Adrenal gland (tissue), 9 donors: ENCODE measurements at regions not wholly inside any gene's neighbourhood (a gene's known extent, or its start where the extent isn't known, plus 50 kb on each side); places are given as distances from the start of the nearest gene placed in this dataset.

Experiments
- DNase-seq, 7 donors: peaks; one replicate each; pipeline ENCODE4 v3.0.0-alpha.2; 2019 to 2020
- H3K27ac ChIP-seq, 5 donors: fragments of 200-600 bp; sonication (generic) in 4 of 5; 1 replicate in 3 of 5; 2 replicates in 2 of 5; pipeline versions ENCODE4 v1.5.1 to v1.8.0; 2016 to 2020; ENCODE audit warnings: mild to moderate bottlenecking in 1 of 5
- H3K27me3 ChIP-seq: fragments of 200-600 bp; 2 replicates; pipeline ENCODE4 v1.8.0; 2021
- H3K36me3 ChIP-seq, 2 donors: fragments of 200-600 bp; replicated peaks in 1 of 2; 1 replicate in 1 of 2; 2 replicates in 1 of 2; pipeline versions ENCODE4 v1.5.1 to v1.8.0; 2018 to 2022
- H3K4me1 ChIP-seq, 2 donors: fragments of 200-600 bp; replicated peaks in 1 of 2; 1 replicate in 1 of 2; 2 replicates in 1 of 2; pipeline versions ENCODE4 v1.5.1 to v1.8.0; 2018 to 2021
- H3K4me3 ChIP-seq, 4 donors: fragments of 200-600 bp; sonication (generic) in 3 of 4; one replicate each; pipeline ENCODE4 v1.5.1; 2016 to 2018
- H3K9me3 ChIP-seq, 3 donors: fragments of 200-600 bp; sonication (generic) in 1 of 3; replicated peaks in 1 of 3; 1 replicate in 2 of 3; 2 replicates in 1 of 3; pipeline versions ENCODE4 v1.5.1 to v1.8.0; 2016 to 2021
- POLR2A ChIP-seq, 2 donors: fragments of 450-650 bp; IDR thresholded peaks; one replicate each; pipeline ENCODE4 v1.6.1; 2017; ENCODE audit warnings: antibody characterized with exemption in 2 of 2, mild to moderate bottlenecking in 2 of 2, moderate library complexity in 1 of 2
- WGBS, 4 donors: extraction: QIAGEN DNeasy Blood & Tissue Kit in 2 of 4; methylation state at CpG; one replicate each; pipeline versions ENCODE4 v1.1.5 to v1.1.7; 2013 to 2017; 5-methylcytosine and 5-hydroxymethylcytosine counted together
- intact Hi-C, 2 donors: fragments of 100-400 bp; cut with DNase I; formaldehyde crosslinking; loops; one replicate each; pipeline versions ENCODE4 v1.14.1 to v1.15.0; 2022 to 2023
- TF ChIP-seq, protein P1 (sequence below), 6 experiments: fragments of 450-650 bp in 4 of 6; fragments of 200-600 bp in 2 of 6; sonication (generic) in 1 of 6; IDR thresholded peaks; 1 replicate in 5 of 6; 2 replicates in 1 of 6; pipeline versions ENCODE4 v1.5.1 to v1.8.0; 2016 to 2021; ENCODE audit warnings: antibody characterized with exemption in 6 of 6, mild to moderate bottlenecking in 2 of 6, moderate library complexity in 1 of 6
- donor health status: healthy with polysubstance abuse.
- donor health status: Bipolar disorder and iron deficiency.
- donor health status: DM: yes; HTN: yes; CAD: no.
- donor health status: DM: no; HTN: no; CAD: no.
- donor health status: DM: no; HTN: no; CAD: no.

DNA sequence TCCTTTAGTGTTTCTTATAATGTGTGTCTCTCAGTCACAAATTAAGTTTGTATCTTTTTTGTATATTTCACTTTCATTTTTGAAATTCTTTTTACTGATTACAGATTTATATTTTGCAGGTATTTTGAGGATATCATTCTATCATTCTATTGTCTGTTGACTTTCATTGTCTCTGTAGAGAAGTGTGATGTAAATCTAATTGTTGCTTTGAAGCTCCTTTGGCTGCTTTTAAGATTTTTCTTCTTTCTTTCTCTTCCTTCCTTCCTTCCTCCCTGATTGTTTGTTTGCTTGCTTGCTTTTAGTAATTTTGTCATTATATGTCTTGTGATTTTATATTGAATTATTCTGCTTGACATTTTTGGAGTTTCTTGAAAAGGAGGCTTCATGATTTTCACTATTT lies 75.3 kb upstream of the MAST4 start:
- Histone ChIP-seq H3K4me1 (no peaks in the 10 kb centered on the region), H3K27me3 (no peaks in the 10 kb centered on the region), H3K36me3 (no peaks in the 10 kb centered on the region), H3K4me3 (no peak overlapping the region), H3K9me3 (peaks cover 0 to 10% (median 4%) of the 10 kb centered on the region in 3 donors), H3K27ac (no peak overlapping the region)
- no peak for TF ChIP-seq POLR2A (IDR thresholded peaks at IDR 0.05)
- TF ChIP-seq, protein P1, sequence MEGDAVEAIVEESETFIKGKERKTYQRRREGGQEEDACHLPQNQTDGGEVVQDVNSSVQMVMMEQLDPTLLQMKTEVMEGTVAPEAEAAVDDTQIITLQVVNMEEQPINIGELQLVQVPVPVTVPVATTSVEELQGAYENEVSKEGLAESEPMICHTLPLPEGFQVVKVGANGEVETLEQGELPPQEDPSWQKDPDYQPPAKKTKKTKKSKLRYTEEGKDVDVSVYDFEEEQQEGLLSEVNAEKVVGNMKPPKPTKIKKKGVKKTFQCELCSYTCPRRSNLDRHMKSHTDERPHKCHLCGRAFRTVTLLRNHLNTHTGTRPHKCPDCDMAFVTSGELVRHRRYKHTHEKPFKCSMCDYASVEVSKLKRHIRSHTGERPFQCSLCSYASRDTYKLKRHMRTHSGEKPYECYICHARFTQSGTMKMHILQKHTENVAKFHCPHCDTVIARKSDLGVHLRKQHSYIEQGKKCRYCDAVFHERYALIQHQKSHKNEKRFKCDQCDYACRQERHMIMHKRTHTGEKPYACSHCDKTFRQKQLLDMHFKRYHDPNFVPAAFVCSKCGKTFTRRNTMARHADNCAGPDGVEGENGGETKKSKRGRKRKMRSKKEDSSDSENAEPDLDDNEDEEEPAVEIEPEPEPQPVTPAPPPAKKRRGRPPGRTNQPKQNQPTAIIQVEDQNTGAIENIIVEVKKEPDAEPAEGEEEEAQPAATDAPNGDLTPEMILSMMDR (IDR thresholded peaks at IDR 0.05), result no peak
- intact Hi-C loops, result no loop called here
- DNase-seq, result no peak

DNA sequence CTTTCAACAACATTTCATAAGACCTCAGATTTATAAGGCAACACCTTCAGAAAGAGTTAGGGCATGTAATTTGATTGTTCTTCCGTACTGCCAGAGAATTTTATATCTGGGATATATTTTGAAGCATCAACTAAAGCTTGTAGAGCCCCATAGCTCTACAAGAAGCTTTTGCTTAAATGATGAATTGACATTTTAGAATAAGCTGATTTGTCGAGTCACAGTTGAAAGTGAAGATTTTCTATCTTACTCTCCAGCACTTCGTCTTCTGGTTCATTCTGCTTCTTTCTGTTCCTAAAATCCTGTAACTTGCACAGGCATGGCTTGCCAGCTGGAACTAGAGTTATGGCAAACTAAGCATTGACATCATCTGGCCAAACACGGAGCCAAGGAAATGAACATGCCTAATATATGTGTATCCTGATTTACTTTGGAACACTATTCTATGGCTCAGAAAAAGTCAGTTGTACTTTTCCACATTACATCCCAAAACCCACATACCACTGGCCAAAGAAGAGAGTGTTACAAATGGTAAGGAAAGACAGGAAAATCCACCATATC lies 68.6 kb upstream of the MAST4 start:
- no peaks in the 10 kb centered on the region for H3K4me1 ChIP-seq
- no peak overlapping the region for H3K4me3 ChIP-seq
- no peaks in the 10 kb centered on the region for H3K9me3 ChIP-seq
- DNase-seq, result no peak
- peaks cover 6% of the 10 kb centered on the region for H3K27me3 ChIP-seq
- intact Hi-C loops, result no loop called here
- no peaks in the 10 kb centered on the region for H3K36me3 ChIP-seq
- H3K27ac ChIP-seq, result no peak overlapping the region
- TF ChIP-seq, protein P1 (IDR thresholded peaks at IDR 0.05), result no peak
- no peak for TF ChIP-seq POLR2A (IDR thresholded peaks at IDR 0.05)
- WGBS, 4 donors, result 61 to 71% (median 71%) methylated on average over 4 of the region's 4 CpGs

GRCh38 chr5:66529182-66529581 lies 67.0 kb upstream of the MAST4 start:
- Histone ChIP-seq H3K27ac (no peak overlapping the region), H3K36me3 (no peaks in the 10 kb centered on the region), H3K9me3 (no peaks in the 10 kb centered on the region), H3K4me1 (no peaks in the 10 kb centered on the region), H3K4me3 (no peak overlapping the region), H3K27me3 (peaks cover 6% of the 10 kb centered on the region)
- intact Hi-C loops, result no loop called here
- WGBS, 4 donors, result 42 to 67% (median 53%) methylated on average over 1 of the region's 1 CpG
- TF ChIP-seq, protein P1 (IDR thresholded peaks at IDR 0.05), result no peak
- no peak for TF ChIP-seq POLR2A (IDR thresholded peaks at IDR 0.05)
- DNase-seq, result no peak

DNA sequence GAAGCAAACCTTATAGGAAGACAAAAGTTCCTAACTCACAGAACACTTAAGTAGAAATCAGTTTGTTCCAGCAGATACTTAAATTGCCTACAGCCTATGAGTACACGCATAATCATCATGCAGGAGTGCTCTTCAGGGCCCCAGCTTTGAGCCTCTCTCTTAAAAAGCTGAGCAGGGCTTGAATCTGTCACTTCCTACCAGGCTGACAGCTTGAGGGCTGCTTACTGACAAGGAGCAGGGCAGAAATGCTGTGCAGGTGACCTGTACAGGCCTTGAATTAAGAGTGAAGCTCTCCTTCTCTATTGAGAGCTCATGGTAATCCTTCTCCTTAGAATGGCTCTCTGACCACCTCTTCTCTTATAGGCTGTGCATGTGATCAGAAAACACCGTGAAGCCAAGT lies 66.5 kb upstream of the MAST4 start:
- 89 to 93% (median 91%) methylated on average over 2 of the region's 2 CpGs for WGBS, 4 donors
- intact Hi-C loops, result no loop called here

More for the DNA sequence above, 66.5 kb upstream of the MAST4 start:
- Histone ChIP-seq H3K9me3 (no peaks in the 10 kb centered on the region), H3K4me1 (no peaks in the 10 kb centered on the region), H3K4me3 (no peak overlapping the region), H3K27ac (no peak overlapping the region), H3K36me3 (no peaks in the 10 kb centered on the region), H3K27me3 (peaks cover 6% of the 10 kb centered on the region)
- no peak for DNase-seq
- no peak for TF ChIP-seq POLR2A (IDR thresholded peaks at IDR 0.05)
- TF ChIP-seq, protein P1 (IDR thresholded peaks at IDR 0.05), result no peak
